RWPE2 (cell line): ENCODE measurements at regions not wholly inside any gene's neighbourhood (a gene's known extent, or its start where the extent isn't known, plus 50 kb on each side); places are given as distances from the start of the nearest gene placed in this dataset.

Experiments used
- ATAC-seq: fragments of 200-7000 bp; cut with Tn5 transposase; 3 replicates; pipeline ENCODE4 v1.9.1; 2021; ENCODE audit warnings: low read depth
- DNase-seq: peaks from one replicate; pipeline ENCODE4 v3.0.0-alpha.2; 2020; ENCODE audit warnings: low spot score
- H3K27ac ChIP-seq: fragments of 450-650 bp; 2 replicates; pipeline ENCODE4 v1.5.1; 2017; ENCODE audit warnings: mild to moderate bottlenecking; ENCODE audit not compliant: poor library complexity, severe bottlenecking
- H3K27me3 ChIP-seq: fragments of 250-450 bp; sonication (Bioruptor Pico); 2 replicates; pipeline ENCODE4 v1.5.1; 2021; ENCODE audit warnings: mild to moderate bottlenecking, moderate library complexity; ENCODE audit not compliant: insufficient read depth, poor library complexity, severe bottlenecking
- H3K36me3 ChIP-seq: fragments of 250-450 bp; sonication (Bioruptor Pico); 2 replicates; pipeline ENCODE4 v1.5.1; 2020; ENCODE audit warnings: low read depth, mild to moderate bottlenecking, moderate library complexity
- H3K4me1 ChIP-seq: fragments of 250-450 bp; sonication (Bioruptor Pico); 2 replicates; pipeline ENCODE4 v1.5.1; 2021; ENCODE audit warnings: mild to moderate bottlenecking, moderate library complexity; ENCODE audit not compliant: insufficient read depth, poor library complexity, severe bottlenecking
- H3K4me3 ChIP-seq: fragments of 250-450 bp; sonication (Bioruptor Pico); 2 replicates; pipeline ENCODE4 v1.5.1; 2021; ENCODE audit warnings: mild to moderate bottlenecking, moderate library complexity; ENCODE audit not compliant: severe bottlenecking
- H3K9me3 ChIP-seq: fragments of 250-450 bp; sonication (Bioruptor Pico); 2 replicates; pipeline ENCODE4 v1.5.1; 2021; ENCODE audit warnings: mild to moderate bottlenecking, moderate library complexity; ENCODE audit not compliant: severe bottlenecking
- TF ChIP-seq, protein P1 (sequence below): fragments of 450-650 bp; IDR thresholded peaks from one replicate; pipeline ENCODE4 v1.5.1; 2017; ENCODE audit warnings: mild to moderate bottlenecking, moderate library complexity; ENCODE audit not compliant: poor library complexity, severe bottlenecking

DNA sequence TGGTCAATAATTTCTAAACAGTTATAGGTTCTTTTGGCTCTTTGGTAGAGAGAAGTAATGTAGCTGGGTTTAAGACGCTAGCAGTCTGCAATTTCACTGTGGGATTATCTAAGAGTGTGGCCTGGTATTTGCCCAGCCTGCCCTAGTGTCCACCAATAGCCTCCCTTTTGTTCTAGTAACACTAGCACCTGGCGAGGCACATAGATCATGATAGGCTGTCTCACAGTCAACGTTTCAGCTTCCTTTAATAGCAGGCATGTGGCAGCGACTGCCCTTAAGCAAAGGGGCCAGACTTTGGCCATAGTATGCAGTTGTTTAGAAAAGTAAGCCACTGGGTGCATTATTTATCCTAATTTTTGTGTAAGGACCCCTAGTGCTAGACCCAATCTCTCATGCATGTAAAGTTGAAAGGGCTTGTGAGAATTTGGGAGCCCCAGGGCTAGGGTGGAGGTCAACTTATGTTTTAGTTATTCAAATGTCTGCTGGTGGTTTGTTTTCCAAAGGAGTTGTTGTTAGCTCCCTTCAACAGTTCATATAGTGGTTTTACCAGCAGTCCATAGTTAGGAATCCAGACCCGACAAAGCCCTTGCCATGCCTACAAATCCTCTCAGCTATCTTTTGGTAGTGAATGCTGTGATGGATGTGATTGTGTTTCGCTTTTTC, 274.3 kb downstream of the HTR1A start:
- Histone ChIP-seq H3K27ac (no peak overlapping the region), H3K4me3 (no peak overlapping the region), H3K27me3 (peaks cover 15% of the 10 kb centered on the region), H3K36me3 (no peaks in the 10 kb centered on the region), H3K9me3 (no peaks in the 10 kb centered on the region), H3K4me1 (no peaks in the 10 kb centered on the region)
- TF ChIP-seq, protein P1, sequence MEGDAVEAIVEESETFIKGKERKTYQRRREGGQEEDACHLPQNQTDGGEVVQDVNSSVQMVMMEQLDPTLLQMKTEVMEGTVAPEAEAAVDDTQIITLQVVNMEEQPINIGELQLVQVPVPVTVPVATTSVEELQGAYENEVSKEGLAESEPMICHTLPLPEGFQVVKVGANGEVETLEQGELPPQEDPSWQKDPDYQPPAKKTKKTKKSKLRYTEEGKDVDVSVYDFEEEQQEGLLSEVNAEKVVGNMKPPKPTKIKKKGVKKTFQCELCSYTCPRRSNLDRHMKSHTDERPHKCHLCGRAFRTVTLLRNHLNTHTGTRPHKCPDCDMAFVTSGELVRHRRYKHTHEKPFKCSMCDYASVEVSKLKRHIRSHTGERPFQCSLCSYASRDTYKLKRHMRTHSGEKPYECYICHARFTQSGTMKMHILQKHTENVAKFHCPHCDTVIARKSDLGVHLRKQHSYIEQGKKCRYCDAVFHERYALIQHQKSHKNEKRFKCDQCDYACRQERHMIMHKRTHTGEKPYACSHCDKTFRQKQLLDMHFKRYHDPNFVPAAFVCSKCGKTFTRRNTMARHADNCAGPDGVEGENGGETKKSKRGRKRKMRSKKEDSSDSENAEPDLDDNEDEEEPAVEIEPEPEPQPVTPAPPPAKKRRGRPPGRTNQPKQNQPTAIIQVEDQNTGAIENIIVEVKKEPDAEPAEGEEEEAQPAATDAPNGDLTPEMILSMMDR: no peak
- ATAC-seq (no peak), DNase-seq (no peak)

DNA sequence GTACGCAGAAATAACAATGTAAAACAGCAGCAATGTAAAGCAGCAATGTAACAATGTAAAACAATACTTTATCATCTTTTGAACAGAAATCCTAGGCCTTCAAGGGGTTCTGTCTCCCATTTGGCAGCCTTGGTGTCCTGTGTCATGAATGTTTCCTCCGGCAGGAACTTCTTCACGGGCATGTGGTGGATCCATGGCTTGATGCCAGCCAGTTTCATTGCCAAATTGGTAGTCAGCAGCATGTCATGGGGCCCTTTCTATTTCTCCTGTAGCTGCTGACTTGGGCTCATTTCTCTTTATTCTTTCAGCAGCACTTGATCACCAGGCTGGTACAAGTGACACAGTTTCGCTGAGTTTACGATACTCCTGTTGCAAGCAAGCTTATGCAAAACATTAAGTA, 275.3 kb downstream of the HTR1A start:
- H3K4me1 ChIP-seq: no peaks in the 10 kb centered on the region
- ATAC-seq: no peak
- no peaks in the 10 kb centered on the region for H3K9me3 ChIP-seq
- peaks cover 10% of the 10 kb centered on the region for H3K27me3 ChIP-seq
- H3K4me3 ChIP-seq: no peak overlapping the region
- TF ChIP-seq, protein P1: no peak
- no peak for DNase-seq
- H3K36me3 ChIP-seq: no peaks in the 10 kb centered on the region
- H3K27ac ChIP-seq: no peak overlapping the region

DNA sequence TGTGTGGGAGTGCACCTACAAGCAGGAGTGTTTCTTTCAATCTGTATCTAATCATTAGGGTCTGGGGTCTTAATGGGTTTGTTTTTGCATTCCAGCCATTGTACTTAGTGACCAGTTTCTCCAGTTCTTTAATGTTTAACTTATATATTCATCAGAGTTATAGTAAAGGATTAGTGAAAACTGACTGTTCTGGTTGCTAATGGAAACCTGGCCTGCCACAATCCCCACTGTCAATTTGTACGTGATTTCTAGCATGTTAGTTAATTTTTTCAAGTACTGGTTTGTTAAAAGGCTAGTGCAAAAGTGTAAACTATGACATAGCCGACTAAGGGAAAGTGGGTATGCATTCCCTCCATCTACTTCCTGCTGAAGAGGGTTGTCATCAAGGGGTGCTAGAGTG, 276.1 kb downstream of the HTR1A start:
- Histone ChIP-seq H3K4me3 (no peak overlapping the region), H3K36me3 (no peaks in the 10 kb centered on the region), H3K9me3 (no peaks in the 10 kb centered on the region), H3K27ac (no peak overlapping the region), H3K27me3 (peaks cover 10% of the 10 kb centered on the region), H3K4me1 (no peaks in the 10 kb centered on the region)
- TF ChIP-seq, protein P1: no peak
- no peak for DNase-seq
- ATAC-seq: no peak

DNA sequence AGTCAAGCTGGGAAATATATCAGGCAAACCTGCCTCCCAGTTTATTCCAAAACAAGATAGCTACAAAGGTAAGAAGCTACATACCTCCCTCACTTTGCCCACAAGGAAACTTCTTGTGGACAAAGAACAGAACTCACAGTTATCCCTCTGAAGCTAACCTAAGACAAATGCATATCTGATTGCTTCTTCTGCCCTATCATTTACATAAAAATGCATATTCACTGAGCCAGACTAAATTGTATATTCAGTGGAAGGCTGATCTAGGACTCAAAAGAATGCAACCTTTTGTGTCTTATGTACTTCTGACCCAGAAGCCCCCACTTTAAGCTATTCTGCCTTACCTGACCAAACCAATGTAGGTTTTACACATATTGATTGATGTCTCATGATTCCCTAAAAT, 276.8 kb downstream of the HTR1A start:
- H3K27ac ChIP-seq: no peak overlapping the region
- no peaks in the 10 kb centered on the region for H3K9me3 ChIP-seq
- H3K4me3 ChIP-seq: no peak overlapping the region
- H3K36me3 ChIP-seq: no peaks in the 10 kb centered on the region
- H3K4me1 ChIP-seq: no peaks in the 10 kb centered on the region
- DNase-seq (no peak), ATAC-seq (no peak)
- peaks cover 7% of the 10 kb centered on the region for H3K27me3 ChIP-seq
- TF ChIP-seq, protein P1: no peak

DNA sequence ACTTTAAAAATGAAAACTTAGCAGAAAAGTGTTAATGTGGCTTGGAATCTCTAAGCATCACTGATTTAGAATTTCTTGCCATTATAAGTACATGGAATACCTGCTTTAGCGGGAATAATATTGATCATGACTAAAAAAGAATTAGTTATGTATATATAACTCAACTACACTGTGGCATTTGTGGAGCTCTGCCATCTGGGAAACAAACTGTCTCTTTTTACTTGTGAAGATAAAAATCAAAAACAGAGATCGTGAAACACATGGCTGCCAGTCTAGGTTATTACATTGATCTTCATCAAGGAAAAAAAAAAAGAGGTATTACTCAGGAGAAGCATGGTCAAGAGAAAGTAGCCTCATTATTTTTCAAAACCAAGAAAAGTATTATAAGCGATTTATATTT, 287.4 kb downstream of the HTR1A start:
- TF ChIP-seq, protein P1: no peak
- no peak for DNase-seq
- no peaks in the 10 kb centered on the region for H3K9me3 ChIP-seq
- no peaks in the 10 kb centered on the region for H3K4me1 ChIP-seq
- H3K36me3 ChIP-seq: no peaks in the 10 kb centered on the region
- no peak overlapping the region for H3K27ac ChIP-seq
- no peaks in the 10 kb centered on the region for H3K27me3 ChIP-seq
- no peak overlapping the region for H3K4me3 ChIP-seq
- ATAC-seq: no peak
